SH-SY5Y (cell line): ENCODE measurements at regions not wholly inside any gene's neighbourhood (a gene's known extent, or its start where the extent isn't known, plus 50 kb on each side); places are given as distances from the start of the nearest gene placed in this dataset.

Source experiments
- GATA2 ChIP-seq: IDR thresholded peaks from 2 replicates; pipeline ENCODE4 v1.6.1; 2011; ENCODE audit warnings: mild to moderate bottlenecking, low read depth, low read length
- GATA3 ChIP-seq: IDR thresholded peaks from 2 replicates; pipeline ENCODE4 v1.6.1; 2011; ENCODE audit warnings: low read depth, mild to moderate bottlenecking, low read length, moderate library complexity

GRCh38 chr4:18816228-18816895 is 794.8 kb upstream of the LCORL start:
- TF ChIP-seq GATA2 (no peak), GATA3 (no peak)

GRCh38 chr4:18815779-18816173 is 794.2 kb upstream of the LCORL start:
- TF ChIP-seq GATA3 (no peak), GATA2 (no peak)

GRCh38 chr4:18815081-18815778 is 793.7 kb upstream of the LCORL start:
- no peak for TF ChIP-seq GATA2
- TF ChIP-seq GATA3 = no peak

GRCh38 chr4:18813771-18814170 is 792.2 kb upstream of the LCORL start:
- TF ChIP-seq GATA2 (no peak), GATA3 (no peak)

- no peak for TF ChIP-seq GATA2
- no peak for TF ChIP-seq GATA3
Measured at GRCh38 chr4:18813055-18813454, 791.5 kb upstream of the LCORL start.

- TF ChIP-seq GATA2 (no peak), GATA3 (no peak)
Measured at GRCh38 chr4:18803781-18804180, 782.2 kb upstream of the LCORL start.

GRCh38 chr4:18798123-18798522 is 776.6 kb upstream of the LCORL start:
- no peak for TF ChIP-seq GATA3
- no peak for TF ChIP-seq GATA2

- TF ChIP-seq GATA3 (no peak), GATA2 (no peak)
Measured at GRCh38 chr4:18795794-18796193, 774.2 kb upstream of the LCORL start.

GRCh38 chr4:18777190-18777930 is 755.8 kb upstream of the LCORL start:
- TF ChIP-seq GATA2 = no peak

- no peak for TF ChIP-seq GATA2
- no peak for TF ChIP-seq GATA3
Measured at GRCh38 chr4:18767921-18768320, 746.4 kb upstream of the LCORL start.

- TF ChIP-seq GATA2 (no peak), GATA3 (no peak)
Measured at GRCh38 chr4:18756671-18757070, 735.1 kb upstream of the LCORL start.

GRCh38 chr4:18754180-18754579 is 732.6 kb upstream of the LCORL start:
- TF ChIP-seq GATA3 = no peak

GRCh38 chr4:18751083-18751482 is 729.5 kb upstream of the LCORL start:
- TF ChIP-seq GATA3 (no peak), GATA2 (no peak)

- TF ChIP-seq GATA3 = no peak
- TF ChIP-seq GATA2 = no peak
Measured at GRCh38 chr4:18749391-18749790, 727.8 kb upstream of the LCORL start.

- TF ChIP-seq GATA2 (no peak), GATA3 (no peak)
Measured at GRCh38 chr4:18736551-18736950, 715.0 kb upstream of the LCORL start.

GRCh38 chr4:18735740-18736268 is 714.2 kb upstream of the LCORL start:
- TF ChIP-seq GATA2 (no peak), GATA3 (no peak)
